HUES6 (cell line): ENCODE measurements at regions not wholly inside any gene's neighbourhood (a gene's known extent, or its start where the extent isn't known, plus 50 kb on each side); places are given as distances from the start of the nearest gene placed in this dataset.

Experiments
- H3K27ac ChIP-seq: 2 replicates; pipeline ENCODE4 v1.7.0; 2013; ENCODE audit warnings: low read depth, mild to moderate bottlenecking, low read length, inconsistent platforms
- H3K27me3 ChIP-seq: 2 replicates; pipeline ENCODE4 v1.6.1; 2013; ENCODE audit warnings: low read length; ENCODE audit not compliant: control insufficient read depth, insufficient read depth
- H3K36me3 ChIP-seq: 2 replicates; pipeline ENCODE4 v1.6.1; 2013; ENCODE audit warnings: low read length; ENCODE audit not compliant: control insufficient read depth, insufficient read depth
- H3K4me1 ChIP-seq: 2 replicates; pipeline ENCODE4 v1.6.1; 2013; ENCODE audit warnings: low read length; ENCODE audit not compliant: control insufficient read depth, insufficient read depth
- H3K4me3 ChIP-seq: 2 replicates; pipeline ENCODE4 v1.5.1; 2013; ENCODE audit warnings: low read depth, low read length
- H3K9ac ChIP-seq: one replicate; pipeline ENCODE4 v1.6.1; 2013; ENCODE audit warnings: mild to moderate bottlenecking, low read length
- H3K9me3 ChIP-seq: 2 replicates; pipeline ENCODE4 v1.6.1; 2013; ENCODE audit warnings: low read depth, low read length; ENCODE audit not compliant: control insufficient read depth, insufficient read depth

- H3K9me3 ChIP-seq = no peaks in the 10 kb centered on the region
- no peak overlapping the region for H3K27ac ChIP-seq
- no peaks in the 10 kb centered on the region for H3K36me3 ChIP-seq
- H3K9ac ChIP-seq = no peak overlapping the region
- no peak overlapping the region for H3K4me3 ChIP-seq
- H3K4me1 ChIP-seq = no peaks in the 10 kb centered on the region
- no peaks in the 10 kb centered on the region for H3K27me3 ChIP-seq
These were observed 1146.8 kb upstream of the B3GALT2 start for GRCh38 chr1:194333240-194333639.

GRCh38 chr1:194331758-194332157 lies 1145.3 kb upstream of the B3GALT2 start:
- H3K27me3 ChIP-seq = no peaks in the 10 kb centered on the region
- H3K27ac ChIP-seq = no peak overlapping the region
- H3K4me1 ChIP-seq = no peaks in the 10 kb centered on the region
- no peaks in the 10 kb centered on the region for H3K36me3 ChIP-seq
- no peak overlapping the region for H3K4me3 ChIP-seq
- no peak overlapping the region for H3K9ac ChIP-seq
- no peaks in the 10 kb centered on the region for H3K9me3 ChIP-seq

GRCh38 chr1:194322751-194323150 lies 1136.3 kb upstream of the B3GALT2 start:
- H3K36me3 ChIP-seq = no peaks in the 10 kb centered on the region
- no peak overlapping the region for H3K4me3 ChIP-seq
- H3K27me3 ChIP-seq = no peaks in the 10 kb centered on the region
- no peaks in the 10 kb centered on the region for H3K4me1 ChIP-seq
- no peak overlapping the region for H3K9ac ChIP-seq
- H3K27ac ChIP-seq = no peak overlapping the region
- no peaks in the 10 kb centered on the region for H3K9me3 ChIP-seq

GRCh38 chr1:194318790-194319280 lies 1132.4 kb upstream of the B3GALT2 start:
- Histone ChIP-seq H3K9me3 (no peaks in the 10 kb centered on the region), H3K4me3 (no peak overlapping the region), H3K27ac (no peak overlapping the region), H3K36me3 (no peaks in the 10 kb centered on the region), H3K27me3 (no peaks in the 10 kb centered on the region), H3K9ac (no peak overlapping the region), H3K4me1 (no peaks in the 10 kb centered on the region)

GRCh38 chr1:194309697-194310096 lies 1123.3 kb upstream of the B3GALT2 start:
- Histone ChIP-seq H3K4me3 (no peak overlapping the region), H3K9me3 (no peaks in the 10 kb centered on the region), H3K36me3 (no peaks in the 10 kb centered on the region), H3K27me3 (no peaks in the 10 kb centered on the region), H3K27ac (no peak overlapping the region), H3K4me1 (no peaks in the 10 kb centered on the region), H3K9ac (no peak overlapping the region)

GRCh38 chr1:194309269-194309668 lies 1122.9 kb upstream of the B3GALT2 start:
- no peaks in the 10 kb centered on the region for H3K36me3 ChIP-seq
- no peaks in the 10 kb centered on the region for H3K27me3 ChIP-seq
- H3K9ac ChIP-seq = no peak overlapping the region
- no peaks in the 10 kb centered on the region for H3K9me3 ChIP-seq
- H3K4me1 ChIP-seq = no peaks in the 10 kb centered on the region
- no peak overlapping the region for H3K4me3 ChIP-seq
- H3K27ac ChIP-seq = no peak overlapping the region

- Histone ChIP-seq H3K27me3 (no peaks in the 10 kb centered on the region), H3K9me3 (no peaks in the 10 kb centered on the region), H3K9ac (no peak overlapping the region), H3K4me1 (no peaks in the 10 kb centered on the region), H3K4me3 (no peak overlapping the region), H3K27ac (no peak overlapping the region), H3K36me3 (no peaks in the 10 kb centered on the region)
These were observed 1114.4 kb upstream of the B3GALT2 start for GRCh38 chr1:194300776-194301175.

GRCh38 chr1:194300340-194300739 lies 1113.9 kb upstream of the B3GALT2 start:
- no peaks in the 10 kb centered on the region for H3K36me3 ChIP-seq
- no peak overlapping the region for H3K4me3 ChIP-seq
- H3K9ac ChIP-seq = no peak overlapping the region
- H3K27ac ChIP-seq = no peak overlapping the region
- H3K27me3 ChIP-seq = no peaks in the 10 kb centered on the region
- no peaks in the 10 kb centered on the region for H3K9me3 ChIP-seq
- no peaks in the 10 kb centered on the region for H3K4me1 ChIP-seq

- H3K4me3 ChIP-seq = no peak overlapping the region
- H3K27me3 ChIP-seq = no peaks in the 10 kb centered on the region
- H3K36me3 ChIP-seq = no peaks in the 10 kb centered on the region
- no peaks in the 10 kb centered on the region for H3K9me3 ChIP-seq
- no peak overlapping the region for H3K27ac ChIP-seq
- peaks cover 2% of the 10 kb centered on the region for H3K4me1 ChIP-seq
- no peak overlapping the region for H3K9ac ChIP-seq
These were observed 1111.7 kb upstream of the B3GALT2 start for GRCh38 chr1:194298007-194298598.

- Histone ChIP-seq H3K9me3 (no peaks in the 10 kb centered on the region), H3K27me3 (no peaks in the 10 kb centered on the region), H3K4me1 (peaks cover 6% of the 10 kb centered on the region), H3K9ac (no peak overlapping the region), H3K4me3 (no peak overlapping the region), H3K27ac (no peak overlapping the region), H3K36me3 (no peaks in the 10 kb centered on the region)
These were observed 1110.7 kb upstream of the B3GALT2 start for GRCh38 chr1:194297094-194297493.

- H3K9me3 ChIP-seq = no peaks in the 10 kb centered on the region
- no peak overlapping the region for H3K27ac ChIP-seq
- H3K9ac ChIP-seq = no peak overlapping the region
- H3K27me3 ChIP-seq = no peaks in the 10 kb centered on the region
- no peak overlapping the region for H3K4me3 ChIP-seq
- peaks cover 6% of the 10 kb centered on the region for H3K4me1 ChIP-seq
- H3K36me3 ChIP-seq = no peaks in the 10 kb centered on the region
These were observed 1109.8 kb upstream of the B3GALT2 start for GRCh38 chr1:194296201-194296600.

- H3K9ac ChIP-seq = no peak overlapping the region
- no peaks in the 10 kb centered on the region for H3K36me3 ChIP-seq
- H3K27me3 ChIP-seq = no peaks in the 10 kb centered on the region
- no peaks in the 10 kb centered on the region for H3K9me3 ChIP-seq
- H3K27ac ChIP-seq = no peak overlapping the region
- no peak overlapping the region for H3K4me3 ChIP-seq
- H3K4me1 ChIP-seq = peaks cover 6% of the 10 kb centered on the region
These were observed 1109.3 kb upstream of the B3GALT2 start for GRCh38 chr1:194295685-194296084.
